Naive thymus-derived CD4-positive, alpha-beta T cell (primary cell): ENCODE measurements at regions not wholly inside any gene's neighbourhood (a gene's known extent, or its start where the extent isn't known, plus 50 kb on each side); places are given as distances from the start of the nearest gene placed in this dataset.
A peak's percentile ranks its signal among the peaks of the same experiment; 100 is the strongest.

Experiments used
- ATAC-seq: fragments of 150-1000 bp; cut with Tn5 transposase; 2 replicates; pipeline ENCODE4 v1.10.0; 2021; ENCODE audit warnings: mild to moderate bottlenecking, moderate library complexity
- CTCF ChIA-PET: fragments of 350-600 bp; sonication (Branson Sonifier 250); formaldehyde crosslinking; loops from one replicate; lab custom pipeline; 2021; ENCODE audit warnings: antibody characterized with exemption; lab: Charles Lee
- POLR2A ChIA-PET: fragments of 350-600 bp; sonication (Branson Sonifier 250); formaldehyde crosslinking; loops from one replicate; lab custom pipeline; 2021; ENCODE audit warnings: antibody characterized with exemption, inconsistent platforms; lab: Charles Lee
- DNase-seq, 9 donors: peaks; one replicate each; pipeline versions ENCODE4 v3.0.0 to v3.0.0-alpha.2; 2020 to 2022; ENCODE audit warnings: mixed read lengths in 1 of 9
- H3K27ac ChIP-seq: one replicate; pipeline ENCODE4 v1.7.0; 2013; ENCODE audit warnings: mild to moderate bottlenecking, low read depth, low read length, moderate library complexity
- H3K27me3 ChIP-seq, 2 donors: one replicate each; pipeline ENCODE4 v1.7.0; 2013; ENCODE audit warnings: low read length in 2 of 2, mild to moderate bottlenecking in 2 of 2, moderate library complexity in 2 of 2; ENCODE audit not compliant: control insufficient read depth in 2 of 2, insufficient read depth in 2 of 2
- H3K36me3 ChIP-seq, 3 experiments: 1 replicate in 2 of 3; 2 replicates in 1 of 3; pipeline ENCODE4 v1.7.0; 2013; ENCODE audit warnings: low read length in 3 of 3, mild to moderate bottlenecking in 3 of 3, moderate library complexity in 1 of 3; ENCODE audit not compliant: insufficient read depth in 3 of 3, control insufficient read depth in 2 of 3
- H3K4me1 ChIP-seq, 2 donors: one replicate each; pipeline ENCODE4 v1.7.0; 2013; ENCODE audit warnings: low read length in 2 of 2, mild to moderate bottlenecking in 2 of 2, moderate library complexity in 1 of 2; ENCODE audit not compliant: control insufficient read depth in 2 of 2, insufficient read depth in 2 of 2
- H3K4me3 ChIP-seq: 2 replicates; pipeline ENCODE4 v1.7.0; 2013; ENCODE audit warnings: mild to moderate bottlenecking, low read length
- H3K9me3 ChIP-seq, 3 experiments: 1 replicate in 2 of 3; 2 replicates in 1 of 3; pipeline ENCODE4 v1.7.0; 2013; ENCODE audit warnings: low read length in 3 of 3; ENCODE audit not compliant: control insufficient read depth in 2 of 3
- H3K27ac Mint-ChIP-seq, 9 donors: one replicate each; pipeline ENCODE4 v1.8.0; 2020 to 2022; ENCODE audit warnings: mixed read lengths in 9 of 9, mild to moderate bottlenecking in 8 of 9, moderate library complexity in 5 of 9, inconsistent platforms in 2 of 9
- H3K27me3 Mint-ChIP-seq, 5 donors: one replicate each; pipeline ENCODE4 v1.8.0; 2021 to 2022; ENCODE audit warnings: mixed read lengths in 5 of 5, mild to moderate bottlenecking in 1 of 5
- H3K36me3 Mint-ChIP-seq, 5 donors: one replicate each; pipeline ENCODE4 v1.8.0; 2020 to 2022; ENCODE audit warnings: mixed read lengths in 5 of 5, mild to moderate bottlenecking in 3 of 5, inconsistent platforms in 1 of 5
- H3K4me1 Mint-ChIP-seq, 7 donors: one replicate each; pipeline ENCODE4 v1.8.0; 2020 to 2022; ENCODE audit warnings: mixed read lengths in 7 of 7, mild to moderate bottlenecking in 3 of 7, inconsistent platforms in 1 of 7
- H3K4me3 Mint-ChIP-seq, 10 donors: one replicate each; pipeline ENCODE4 v1.8.0; 2020 to 2022; ENCODE audit warnings: mild to moderate bottlenecking in 10 of 10, mixed read lengths in 10 of 10, moderate library complexity in 6 of 10, inconsistent platforms in 2 of 10
- H3K9me3 Mint-ChIP-seq, 11 donors: one replicate each; pipeline ENCODE4 v1.8.0; 2020 to 2022; ENCODE audit warnings: mixed read lengths in 11 of 11, mild to moderate bottlenecking in 4 of 11, inconsistent platforms in 1 of 11, moderate library complexity in 1 of 11
- intact Hi-C, 2 donors: fragments of 100-400 bp; cut with micrococcal nuclease; formaldehyde crosslinking; loops; one replicate each; pipeline ENCODE4 v1.15.1; 2023

DNA sequence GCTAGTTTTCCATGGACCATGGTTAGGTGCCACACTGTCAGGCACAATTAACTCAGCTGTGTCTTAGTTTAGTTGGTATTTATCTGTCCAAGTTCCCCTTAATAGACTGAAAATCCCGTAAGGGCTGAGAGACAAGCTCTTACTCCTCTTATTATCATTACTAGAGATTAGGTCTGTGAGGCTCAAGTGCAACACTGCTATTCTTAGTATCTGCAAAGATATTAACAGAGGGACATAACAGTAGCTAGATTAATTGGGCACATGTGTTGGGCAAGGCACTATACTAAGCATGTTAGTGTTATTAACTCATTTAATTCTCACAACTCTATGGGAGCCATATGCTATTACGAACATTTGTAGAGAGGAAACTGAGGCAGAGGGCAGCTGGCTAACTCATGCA is 137.3 kb downstream of the VEGFA start:
- no peaks in the 10 kb centered on the region for H3K4me1 Mint-ChIP-seq
- CTCF ChIA-PET = no interaction called here
- H3K9me3 Mint-ChIP-seq = no peaks in the 10 kb centered on the region

DNA sequence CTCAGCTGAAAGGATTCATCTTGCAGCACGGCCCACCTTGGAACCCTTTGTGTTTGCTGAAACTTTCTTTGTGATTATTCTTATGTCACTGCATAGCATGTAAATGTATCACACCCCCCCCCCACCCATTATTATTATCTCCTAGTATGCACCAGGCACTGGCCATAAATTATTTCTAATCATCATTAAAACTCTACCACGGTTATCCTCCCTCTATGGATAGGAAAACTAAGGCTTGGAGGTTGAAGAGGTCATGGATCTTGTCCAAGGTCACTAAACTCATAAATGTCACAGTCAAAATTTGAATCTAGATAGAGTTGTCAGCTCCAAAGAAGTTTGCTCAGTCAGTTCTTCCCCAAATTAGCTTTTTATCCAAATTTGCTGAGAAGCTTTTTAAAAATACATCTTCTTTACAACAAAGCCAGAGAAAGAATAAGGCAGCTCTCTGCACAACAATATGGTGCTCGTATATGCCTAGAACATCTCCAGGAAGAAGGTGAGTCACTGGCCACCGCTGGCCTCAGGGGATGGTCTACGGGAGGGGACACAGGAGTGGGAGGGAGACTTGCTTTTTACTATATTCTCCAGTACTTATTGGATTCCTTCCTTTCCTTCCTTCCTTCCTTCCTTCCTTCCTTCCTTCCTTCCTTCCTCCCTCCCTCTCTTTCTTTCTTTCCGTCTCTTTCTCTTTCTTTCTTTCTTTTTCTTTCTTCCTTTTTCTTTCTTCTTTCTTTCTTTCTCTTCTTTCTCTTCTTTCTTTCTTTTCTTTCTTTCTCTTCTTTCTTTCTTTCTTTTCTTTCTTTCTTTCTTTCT is 134.5 kb downstream of the VEGFA start:
- no peak overlapping the region for H3K4me3 ChIP-seq
- intact Hi-C loops = no loop called here
- H3K36me3 Mint-ChIP-seq = no peaks in the 10 kb centered on the region
- no peak for DNase-seq
- no peak for ATAC-seq
- no peaks in the 10 kb centered on the region for H3K4me1 Mint-ChIP-seq
- no peaks in the 10 kb centered on the region for H3K27me3 ChIP-seq
- no peaks in the 10 kb centered on the region for H3K9me3 Mint-ChIP-seq
- no peaks in the 10 kb centered on the region for H3K9me3 ChIP-seq
- ChIA-PET POLR2A (no interaction called here), CTCF (no interaction called here)
- no peak overlapping the region for H3K27ac ChIP-seq
- no peaks in the 10 kb centered on the region for H3K4me1 ChIP-seq
- H3K27me3 Mint-ChIP-seq = peaks cover 0 to 12% (median 5%) of the 10 kb centered on the region in 5 donors
- no peak overlapping the region for H3K4me3 Mint-ChIP-seq
- H3K27ac Mint-ChIP-seq = no peak overlapping the region
- H3K36me3 ChIP-seq = no peaks in the 10 kb centered on the region

More for the DNA sequence above, 137.3 kb downstream of the VEGFA start:
- Histone ChIP-seq H3K27me3 (no peaks in the 10 kb centered on the region), H3K4me3 (no peak overlapping the region), H3K36me3 (no peaks in the 10 kb centered on the region), H3K9me3 (no peaks in the 10 kb centered on the region), H3K4me1 (no peaks in the 10 kb centered on the region), H3K27ac (no peak overlapping the region)
- POLR2A ChIA-PET = no interaction called here
- no peaks in the 10 kb centered on the region for H3K36me3 Mint-ChIP-seq
- no peak overlapping the region for H3K4me3 Mint-ChIP-seq
- DNase-seq (no peak), ATAC-seq (no peak)
- no peak overlapping the region for H3K27ac Mint-ChIP-seq
- intact Hi-C loops = no loop called here
- H3K27me3 Mint-ChIP-seq = peaks cover 0 to 12% (median 5%) of the 10 kb centered on the region in 5 donors

DNA sequence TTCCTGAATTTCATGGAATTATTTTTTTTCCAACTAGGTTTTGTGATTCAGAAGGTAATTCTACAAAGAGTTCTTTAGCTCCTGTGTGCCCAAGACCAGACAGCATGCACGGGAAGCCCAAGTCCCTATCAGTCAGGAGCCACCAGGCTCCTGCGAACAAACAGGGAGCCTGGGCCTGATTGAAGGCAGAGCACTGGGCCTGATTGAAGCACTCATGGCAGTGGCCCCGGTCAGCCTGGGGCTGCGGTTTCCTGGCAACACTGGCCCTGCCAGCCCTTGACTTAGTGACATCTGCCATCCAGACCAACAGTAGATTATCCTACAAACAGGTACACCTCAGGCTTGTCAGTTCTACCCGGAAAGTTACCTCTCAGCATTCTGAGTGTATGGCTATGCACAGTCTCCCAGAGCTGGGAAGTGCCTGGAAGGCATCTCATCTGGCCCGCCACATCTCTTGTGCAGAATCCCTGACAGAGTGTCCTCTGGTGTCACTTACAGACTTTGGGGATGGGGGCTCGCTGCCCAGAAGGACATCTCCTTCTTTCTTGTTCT is 133.8 kb downstream of the VEGFA start:
- H3K4me1 Mint-ChIP-seq = no peaks in the 10 kb centered on the region
- H3K27me3 Mint-ChIP-seq = peaks cover 0 to 12% (median 5%) of the 10 kb centered on the region in 5 donors
- CTCF ChIA-PET = no interaction called here
- DNase-seq (no peak), ATAC-seq (no peak)
- Histone ChIP-seq H3K9me3 (no peaks in the 10 kb centered on the region), H3K27ac (no peak overlapping the region), H3K4me3 (no peak overlapping the region), H3K36me3 (no peaks in the 10 kb centered on the region), H3K4me1 (no peaks in the 10 kb centered on the region), H3K27me3 (no peaks in the 10 kb centered on the region)
- H3K36me3 Mint-ChIP-seq = no peaks in the 10 kb centered on the region
- H3K9me3 Mint-ChIP-seq = no peaks in the 10 kb centered on the region
- H3K4me3 Mint-ChIP-seq = no peak overlapping the region
- H3K27ac Mint-ChIP-seq = no peak overlapping the region
- POLR2A ChIA-PET = no interaction called here
- intact Hi-C loops = no loop called here

- ChIA-PET CTCF (no interaction called here), POLR2A (no interaction called here)
- DNase-seq = no peak
- Histone ChIP-seq H3K4me1 (no peaks in the 10 kb centered on the region), H3K9me3 (no peaks in the 10 kb centered on the region), H3K36me3 (no peaks in the 10 kb centered on the region), H3K27me3 (no peaks in the 10 kb centered on the region), H3K4me3 (no peak overlapping the region), H3K27ac (no peak overlapping the region)
- Mint-ChIP-seq H3K27ac (peak overlapping the region in 1 of 9 donors; percentile 22), H3K4me1 (no peaks in the 10 kb centered on the region), H3K9me3 (peaks cover 0 to 5% (median 0%) of the 10 kb centered on the region in 11 donors), H3K4me3 (no peak overlapping the region), H3K36me3 (no peaks in the 10 kb centered on the region), H3K27me3 (peaks cover 0 to 12% (median 0%) of the 10 kb centered on the region in 5 donors)
- intact Hi-C loops = no loop called here
- ATAC-seq = no peak
Measured at GRCh38 chr6:43901733-43902230, 131.8 kb downstream of the VEGFA start.

- Histone ChIP-seq H3K4me3 (no peak overlapping the region), H3K36me3 (no peaks in the 10 kb centered on the region), H3K27me3 (no peaks in the 10 kb centered on the region), H3K27ac (no peak overlapping the region), H3K4me1 (no peaks in the 10 kb centered on the region), H3K9me3 (no peaks in the 10 kb centered on the region)
- peaks cover 0 to 5% (median 0%) of the 10 kb centered on the region in 11 donors for H3K9me3 Mint-ChIP-seq
- intact Hi-C loops = no loop called here
- no peaks in the 10 kb centered on the region for H3K4me1 Mint-ChIP-seq
- no peak for ATAC-seq
- H3K36me3 Mint-ChIP-seq = no peaks in the 10 kb centered on the region
- no peak overlapping the region for H3K27ac Mint-ChIP-seq
- peaks cover 0 to 13% (median 0%) of the 10 kb centered on the region in 5 donors for H3K27me3 Mint-ChIP-seq
- CTCF ChIA-PET = no interaction called here
- POLR2A ChIA-PET = no interaction called here
- no peak for DNase-seq
- no peak overlapping the region for H3K4me3 Mint-ChIP-seq
Measured at GRCh38 chr6:43900916-43901732, 131.1 kb downstream of the VEGFA start.

- Histone ChIP-seq H3K9me3 (no peaks in the 10 kb centered on the region), H3K36me3 (no peaks in the 10 kb centered on the region), H3K4me3 (no peak overlapping the region), H3K4me1 (no peaks in the 10 kb centered on the region), H3K27ac (no peak overlapping the region), H3K27me3 (no peaks in the 10 kb centered on the region)
- H3K27me3 Mint-ChIP-seq = peaks cover 0 to 14% (median 0%) of the 10 kb centered on the region in 5 donors
- H3K9me3 Mint-ChIP-seq = peaks cover 0 to 5% (median 0%) of the 10 kb centered on the region in 11 donors
- H3K4me3 Mint-ChIP-seq = no peak overlapping the region
- no peak for ATAC-seq
- CTCF ChIA-PET = no interaction called here
- POLR2A ChIA-PET = no interaction called here
- no peak for DNase-seq
- intact Hi-C loops = no loop called here
- H3K36me3 Mint-ChIP-seq = no peaks in the 10 kb centered on the region
- H3K27ac Mint-ChIP-seq = no peak overlapping the region
- no peaks in the 10 kb centered on the region for H3K4me1 Mint-ChIP-seq
Measured at GRCh38 chr6:43900560-43900915, 130.5 kb downstream of the VEGFA start.
